ENCODE measurements at regions not wholly inside any gene's neighbourhood (a gene's known extent, or its start where the extent isn't known, plus 50 kb on each side); places are given as distances from the start of the nearest gene placed in this dataset.

DNA sequence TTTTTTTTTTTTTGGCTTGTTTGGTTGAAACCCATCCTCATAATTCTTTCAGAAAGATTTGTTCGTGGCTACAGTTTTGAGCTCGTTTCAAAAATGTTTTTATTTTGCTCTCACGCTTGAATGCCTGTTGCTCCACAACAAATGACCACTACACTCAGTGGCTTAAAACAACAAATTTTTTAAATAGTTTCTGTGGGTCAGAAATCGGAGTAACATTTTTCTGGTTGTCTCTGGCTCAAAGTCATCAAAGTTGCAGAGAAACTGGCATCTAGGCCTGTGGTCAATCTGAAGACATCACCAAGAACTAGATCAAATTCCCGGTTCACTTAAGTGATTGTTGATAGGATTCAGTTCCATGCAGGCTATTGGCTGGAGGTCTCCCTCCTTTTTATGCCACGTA, 560.0 kb downstream of the SNAPC1 start:
- Histone ChIP-seq H3K9me3 (ENCODE audit: insufficient read depth, low read length) (no peaks in the 10 kb centered on the region), H3K27ac (ENCODE audit: low read depth, low read length) (no peak overlapping the region), H4K20me1 (ENCODE audit: low read depth, low read length) (no peaks in the 10 kb centered on the region), H3F3A (ENCODE audit: insufficient read depth) (no peaks in the 10 kb centered on the region), H3K4me2 (ENCODE audit: low read depth, low read length, poor library complexity, severe bottlenecking) (no peak overlapping the region), H3K4me3 (ENCODE audit: insufficient read depth, low read length, poor library complexity, severe bottlenecking) (no peak overlapping the region), H3K27me3 (ENCODE audit: low read length) (no peaks in the 10 kb centered on the region), H3K79me2 (ENCODE audit: insufficient read depth, low read length) (no peaks in the 10 kb centered on the region), H3K9me2 (replicated peaks; ENCODE audit: insufficient read depth, low read length) (no peaks in the 10 kb centered on the region), H2AFZ (ENCODE audit: low read depth, low read length, severe bottlenecking) (no peak overlapping the region), H3K36me3 (ENCODE audit: low read length) (no peaks in the 10 kb centered on the region), H3K9ac (ENCODE audit: low read length) (no peak overlapping the region)
- TF ChIP-seq CTCF (IDR thresholded peaks at IDR 0.05; ENCODE audit: insufficient read depth, low read length, poor library complexity, severe bottlenecking) (no peak), EZH2phosphoT487 (conservative IDR thresholded peaks at IDR 0.05; ENCODE audit: low read length) (no peak)

DNA sequence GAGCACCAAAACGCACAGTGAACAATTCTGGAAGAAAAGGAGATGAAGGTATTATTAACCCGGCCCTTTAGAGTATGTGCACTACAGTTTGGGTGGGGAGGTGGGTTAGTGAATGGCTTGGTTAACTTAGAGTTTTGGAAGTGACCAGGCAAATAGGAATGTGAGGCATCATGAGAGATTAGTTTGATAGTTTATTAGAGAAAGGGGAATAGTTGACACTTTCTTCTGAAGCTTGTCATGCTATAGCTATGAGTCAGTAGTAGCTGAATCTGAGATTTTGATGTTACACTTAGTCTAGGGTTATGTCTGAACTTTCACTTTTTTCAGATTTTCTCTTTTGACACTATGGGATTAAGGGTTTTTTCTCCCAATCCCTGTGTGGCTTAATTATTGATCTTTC, 567.2 kb downstream of the SNAPC1 start:
- Histone ChIP-seq H3K36me3 (ENCODE audit: low read length) (no peaks in the 10 kb centered on the region), H3K9me2 (replicated peaks; ENCODE audit: insufficient read depth, low read length) (no peaks in the 10 kb centered on the region), H3K79me2 (ENCODE audit: insufficient read depth, low read length) (no peaks in the 10 kb centered on the region), H3K27ac (ENCODE audit: low read depth, low read length) (no peak overlapping the region), H3K27me3 (ENCODE audit: low read length) (no peaks in the 10 kb centered on the region), H2AFZ (ENCODE audit: low read depth, low read length, severe bottlenecking) (no peak overlapping the region), H3K4me2 (ENCODE audit: low read depth, low read length, poor library complexity, severe bottlenecking) (no peak overlapping the region), H3K9me3 (ENCODE audit: insufficient read depth, low read length) (no peaks in the 10 kb centered on the region), H3K9ac (ENCODE audit: low read length) (no peak overlapping the region), H3K4me3 (ENCODE audit: insufficient read depth, low read length, poor library complexity, severe bottlenecking) (no peak overlapping the region), H3F3A (ENCODE audit: insufficient read depth) (no peaks in the 10 kb centered on the region), H4K20me1 (ENCODE audit: low read depth, low read length) (no peaks in the 10 kb centered on the region)
- TF ChIP-seq EZH2phosphoT487 (conservative IDR thresholded peaks at IDR 0.05; ENCODE audit: low read length) = no peak
- no peak for TF ChIP-seq CTCF (IDR thresholded peaks at IDR 0.05; ENCODE audit: insufficient read depth, low read length, poor library complexity, severe bottlenecking)

DNA sequence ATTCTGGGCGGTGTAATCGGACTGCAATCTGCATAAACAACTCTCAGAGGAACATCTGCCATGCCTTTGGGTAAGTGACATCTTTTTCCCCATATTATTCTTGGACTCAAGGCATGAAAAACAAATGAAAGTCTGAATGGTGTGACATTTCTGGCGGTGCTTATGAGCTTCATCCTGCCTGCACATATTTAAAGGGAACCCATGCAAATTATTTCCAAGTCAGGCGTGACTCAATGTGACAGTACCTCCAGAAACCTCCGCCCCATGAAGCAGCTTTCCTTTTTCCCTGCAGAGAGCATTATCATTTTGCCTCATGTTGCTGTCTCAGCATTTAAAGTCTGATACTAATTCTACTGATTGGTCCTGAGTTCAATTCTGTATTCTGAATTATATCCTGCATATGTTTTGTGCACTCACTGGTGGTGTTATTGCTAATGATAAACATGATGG, 585.4 kb downstream of the SNAPC1 start:
- H3F3A ChIP-seq (ENCODE audit: insufficient read depth) = no peaks in the 10 kb centered on the region
- H3K9me2 ChIP-seq (replicated peaks; ENCODE audit: insufficient read depth, low read length) = no peaks in the 10 kb centered on the region
- H3K4me2 ChIP-seq (ENCODE audit: low read depth, low read length, poor library complexity, severe bottlenecking) = no peak overlapping the region
- no peak for TF ChIP-seq CTCF (IDR thresholded peaks at IDR 0.05; ENCODE audit: insufficient read depth, low read length, poor library complexity, severe bottlenecking)
- TF ChIP-seq EZH2phosphoT487 (conservative IDR thresholded peaks at IDR 0.05; ENCODE audit: low read length) = no peak
- no peaks in the 10 kb centered on the region for H3K9me3 ChIP-seq (ENCODE audit: insufficient read depth, low read length)
- H3K27me3 ChIP-seq (ENCODE audit: low read length) = no peaks in the 10 kb centered on the region
- H3K79me2 ChIP-seq (ENCODE audit: insufficient read depth, low read length) = no peaks in the 10 kb centered on the region
- H4K20me1 ChIP-seq (ENCODE audit: low read depth, low read length) = no peaks in the 10 kb centered on the region
- H2AFZ ChIP-seq (ENCODE audit: low read depth, low read length, severe bottlenecking) = no peak overlapping the region
- H3K4me3 ChIP-seq (ENCODE audit: insufficient read depth, low read length, poor library complexity, severe bottlenecking) = no peak overlapping the region
- H3K36me3 ChIP-seq (ENCODE audit: low read length) = no peaks in the 10 kb centered on the region
- H3K27ac ChIP-seq (ENCODE audit: low read depth, low read length) = no peak overlapping the region
- no peak overlapping the region for H3K9ac ChIP-seq (ENCODE audit: low read length)

All from SU-DHL-6 (cell line).